GM10266 (cell line): ENCODE measurements at regions not wholly inside any gene's neighbourhood (a gene's known extent, or its start where the extent isn't known, plus 50 kb on each side); places are given as distances from the start of the nearest gene placed in this dataset.

ENCODE experiments used
- DNase-seq: peaks from one replicate; pipeline ENCODE4 v3.0.0; 2012; ENCODE audit errors: extremely low spot score
- TF ChIP-seq, protein P1 (sequence below): IDR thresholded peaks from 2 replicates; pipeline ENCODE4 v1.5.1; 2012; ENCODE audit warnings: mild to moderate bottlenecking, low read depth; ENCODE audit not compliant: control insufficient read depth, insufficient read depth; ENCODE audit errors: missing control alignments

DNA sequence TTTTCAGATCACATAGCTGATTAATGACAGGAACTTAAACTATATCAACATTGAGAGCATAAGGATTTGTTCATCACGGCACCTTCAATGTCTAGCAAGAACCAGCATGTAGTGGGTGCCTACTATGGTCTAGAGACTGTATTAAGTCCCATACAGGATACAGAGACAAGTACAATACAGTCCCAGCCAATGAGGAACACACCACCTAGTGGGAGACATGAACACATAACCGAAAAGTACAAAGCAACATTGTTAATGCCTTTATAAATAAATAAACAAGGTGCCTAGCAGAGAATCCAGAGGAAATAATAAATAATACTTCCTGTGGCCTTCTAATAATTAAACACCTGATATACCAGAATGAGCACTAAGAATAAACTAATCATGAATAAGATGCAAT lies 87.7 kb upstream of the OPCML start:
- DNase-seq = no peak
- TF ChIP-seq, protein P1, sequence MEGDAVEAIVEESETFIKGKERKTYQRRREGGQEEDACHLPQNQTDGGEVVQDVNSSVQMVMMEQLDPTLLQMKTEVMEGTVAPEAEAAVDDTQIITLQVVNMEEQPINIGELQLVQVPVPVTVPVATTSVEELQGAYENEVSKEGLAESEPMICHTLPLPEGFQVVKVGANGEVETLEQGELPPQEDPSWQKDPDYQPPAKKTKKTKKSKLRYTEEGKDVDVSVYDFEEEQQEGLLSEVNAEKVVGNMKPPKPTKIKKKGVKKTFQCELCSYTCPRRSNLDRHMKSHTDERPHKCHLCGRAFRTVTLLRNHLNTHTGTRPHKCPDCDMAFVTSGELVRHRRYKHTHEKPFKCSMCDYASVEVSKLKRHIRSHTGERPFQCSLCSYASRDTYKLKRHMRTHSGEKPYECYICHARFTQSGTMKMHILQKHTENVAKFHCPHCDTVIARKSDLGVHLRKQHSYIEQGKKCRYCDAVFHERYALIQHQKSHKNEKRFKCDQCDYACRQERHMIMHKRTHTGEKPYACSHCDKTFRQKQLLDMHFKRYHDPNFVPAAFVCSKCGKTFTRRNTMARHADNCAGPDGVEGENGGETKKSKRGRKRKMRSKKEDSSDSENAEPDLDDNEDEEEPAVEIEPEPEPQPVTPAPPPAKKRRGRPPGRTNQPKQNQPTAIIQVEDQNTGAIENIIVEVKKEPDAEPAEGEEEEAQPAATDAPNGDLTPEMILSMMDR = peak; percentile 18

DNA sequence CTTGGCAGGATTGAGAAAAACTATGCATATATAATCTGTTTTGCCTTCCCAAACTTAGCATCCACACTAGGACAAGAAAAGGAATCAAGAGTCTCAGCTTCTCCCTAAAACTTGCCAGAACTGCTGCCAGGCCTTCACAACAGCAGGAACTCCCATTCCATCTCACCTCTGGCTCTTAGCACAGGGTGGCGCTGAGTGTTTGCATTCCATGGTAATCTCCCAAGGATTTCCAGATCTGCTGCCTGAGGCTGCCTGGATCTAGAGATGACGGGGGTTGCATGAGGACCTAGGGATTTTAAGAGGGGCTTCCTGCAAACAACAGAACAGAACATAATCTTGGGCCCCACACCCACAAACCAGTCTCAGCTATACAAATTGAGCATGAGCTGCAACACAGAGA lies 87.1 kb upstream of the OPCML start:
- no peak for DNase-seq
- TF ChIP-seq, protein P1 = no peak

DNA sequence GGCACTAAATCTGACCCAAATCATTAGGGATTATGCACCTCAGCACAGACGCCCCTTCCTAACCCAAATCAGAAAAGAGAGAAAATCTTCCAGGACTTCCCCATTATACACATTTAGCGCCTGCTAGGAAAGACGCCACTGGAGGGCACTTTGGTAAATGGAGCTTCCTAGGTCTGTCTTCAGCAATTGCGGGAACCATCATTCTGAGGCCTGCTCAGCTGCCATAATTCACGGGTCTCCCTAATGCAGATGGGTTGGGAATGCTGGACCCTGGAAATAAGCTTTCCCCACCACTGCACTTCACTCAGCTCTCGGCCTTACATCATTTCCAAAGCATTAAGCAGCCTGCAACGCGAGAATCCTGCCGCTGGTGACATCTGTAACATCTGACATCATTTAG lies 86.2 kb upstream of the OPCML start:
- no peak for DNase-seq
- TF ChIP-seq, protein P1 = no peak

DNA sequence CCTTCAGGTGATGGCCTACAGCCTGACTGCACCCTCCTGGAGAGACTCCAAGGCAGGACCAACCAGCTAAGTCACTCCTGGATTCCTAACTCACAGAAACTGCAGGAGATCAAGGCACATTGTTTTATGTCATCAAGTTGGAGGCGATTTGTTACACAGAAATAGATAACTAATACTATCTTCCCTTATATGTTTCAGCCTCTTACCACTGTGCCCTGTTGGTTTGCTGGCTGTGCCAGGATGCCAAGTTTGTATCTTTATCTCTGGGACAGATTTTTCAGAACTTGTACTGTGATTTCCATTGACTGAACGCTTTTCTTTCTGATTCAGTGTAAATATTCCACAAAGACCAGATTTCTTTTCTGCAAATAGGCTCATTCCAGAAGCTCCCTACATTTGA lies 76.2 kb upstream of the OPCML start:
- TF ChIP-seq, protein P1 = no peak
- DNase-seq = no peak

DNA sequence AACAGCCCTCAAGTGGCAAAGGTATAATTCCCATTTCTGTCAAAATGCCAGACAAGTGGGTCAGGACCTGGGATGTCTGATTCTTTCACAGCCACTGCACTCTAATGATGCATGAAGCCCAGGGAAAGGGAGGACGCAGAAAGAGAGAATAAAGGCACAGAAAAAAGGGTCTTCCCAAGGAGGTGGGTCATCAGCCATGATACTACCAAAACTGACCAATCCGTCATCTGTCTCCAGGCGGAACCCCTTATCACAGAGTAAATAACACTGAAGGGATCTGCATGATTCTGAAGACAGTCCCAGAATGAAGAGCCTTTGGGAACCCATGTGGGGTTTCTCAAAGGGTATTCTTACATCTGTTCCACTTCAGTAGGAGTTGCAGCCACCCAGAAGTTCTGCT lies 73.8 kb upstream of the OPCML start:
- TF ChIP-seq, protein P1 = no peak
- no peak for DNase-seq

DNA sequence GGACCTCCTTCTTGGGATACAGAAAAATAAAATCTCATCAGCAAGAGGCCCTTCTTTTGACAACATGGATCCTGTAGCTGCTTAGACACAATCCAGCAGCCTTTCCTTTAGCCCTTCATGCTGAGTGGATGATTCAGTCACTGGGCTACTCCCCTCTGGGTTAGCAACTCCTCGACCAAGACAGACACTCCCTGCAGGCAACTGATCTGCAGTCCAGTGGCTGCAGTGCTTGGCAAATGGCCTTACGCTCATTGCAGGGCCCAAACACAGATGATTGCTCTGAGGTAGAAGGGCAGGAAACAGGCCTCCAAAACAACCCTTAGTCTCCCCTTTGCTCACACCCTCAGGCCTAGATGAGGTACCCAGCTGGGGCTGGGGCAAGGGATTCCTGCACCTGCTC lies 73.2 kb upstream of the OPCML start:
- TF ChIP-seq, protein P1 = no peak
- DNase-seq = no peak

DNA sequence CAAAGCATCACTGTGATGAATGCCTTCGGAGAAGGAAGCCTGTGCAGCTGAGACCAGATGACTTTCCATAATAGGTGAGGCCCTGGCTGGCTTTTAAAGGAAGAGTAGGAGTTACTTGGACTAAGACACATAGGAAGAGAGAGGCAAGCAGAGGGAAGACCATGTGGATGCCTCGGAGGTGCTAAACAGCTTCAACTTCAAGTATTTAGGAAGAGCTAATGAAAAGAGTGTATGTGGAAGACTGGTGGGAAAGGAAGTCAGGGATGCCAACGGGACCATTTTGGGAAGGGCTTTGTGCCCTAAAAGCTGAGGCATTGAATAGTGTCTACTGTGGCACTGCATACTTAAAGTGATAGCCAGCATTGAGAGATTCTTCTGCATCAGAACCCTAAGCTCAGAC lies 69.3 kb upstream of the OPCML start:
- TF ChIP-seq, protein P1 = no peak

DNA sequence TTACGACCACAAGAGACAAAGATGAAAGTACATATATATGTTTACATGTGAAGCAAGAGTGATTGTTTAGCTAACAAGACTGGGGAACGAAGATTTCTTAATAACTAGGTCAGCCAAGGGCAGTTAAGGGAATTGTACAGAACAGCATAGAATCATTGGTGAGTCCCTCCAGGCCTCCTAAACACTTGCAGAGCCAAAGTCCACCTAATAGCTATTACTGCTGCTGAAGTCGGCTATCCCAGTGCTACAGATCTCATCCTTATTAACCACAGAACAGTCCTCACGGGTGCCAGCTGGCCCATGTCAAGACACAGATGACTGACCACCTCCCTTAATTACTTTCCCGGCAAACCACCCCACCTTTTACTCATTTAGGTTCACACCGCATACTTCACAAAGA lies 68.5 kb upstream of the OPCML start:
- TF ChIP-seq, protein P1 = no peak
- DNase-seq = no peak

More for the DNA sequence above, 69.3 kb upstream of the OPCML start:
- no peak for DNase-seq
